HG02588 (cell line): ENCODE measurements at regions not wholly inside any gene's neighbourhood (a gene's known extent, or its start where the extent isn't known, plus 50 kb on each side); places are given as distances from the start of the nearest gene placed in this dataset.
"Not testable (repeated sequence)": the region's sequence is repeated elsewhere in the genome, so short reads cannot be mapped to it uniquely, and the experiment has no call there.

Experiments used
- ATAC-seq: cut with Tn5 transposase; IDR thresholded peaks from one replicate; pipeline ENCODE4 v1.9.1; 2021; ENCODE audit warnings: mild to moderate bottlenecking, moderate library complexity; ENCODE audit not compliant: unreplicated experiment

GRCh38 chr2:236764716-236765115 is 195.1 kb downstream of the ACKR3 start:
- no peak for ATAC-seq

DNA sequence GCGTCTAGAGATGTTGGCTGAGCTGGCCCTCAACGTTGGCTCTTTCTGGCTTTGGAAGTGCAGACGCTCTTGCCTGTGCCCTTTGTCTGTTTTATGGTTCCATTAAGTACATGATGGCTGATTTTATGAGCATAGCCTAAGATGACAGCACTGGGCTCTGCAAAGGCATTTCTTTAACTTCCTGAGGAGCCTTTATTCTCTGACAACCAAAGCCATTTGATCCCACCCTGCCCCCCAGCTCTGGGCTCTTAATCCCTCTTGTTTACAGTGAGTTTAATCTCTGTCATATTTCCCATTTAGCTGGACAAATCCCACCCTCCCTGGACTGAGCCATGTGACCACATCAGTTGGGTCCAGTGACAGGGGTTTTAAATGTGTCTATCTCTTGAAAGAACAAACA is 195.9 kb downstream of the ACKR3 start:
- no peak for ATAC-seq

DNA sequence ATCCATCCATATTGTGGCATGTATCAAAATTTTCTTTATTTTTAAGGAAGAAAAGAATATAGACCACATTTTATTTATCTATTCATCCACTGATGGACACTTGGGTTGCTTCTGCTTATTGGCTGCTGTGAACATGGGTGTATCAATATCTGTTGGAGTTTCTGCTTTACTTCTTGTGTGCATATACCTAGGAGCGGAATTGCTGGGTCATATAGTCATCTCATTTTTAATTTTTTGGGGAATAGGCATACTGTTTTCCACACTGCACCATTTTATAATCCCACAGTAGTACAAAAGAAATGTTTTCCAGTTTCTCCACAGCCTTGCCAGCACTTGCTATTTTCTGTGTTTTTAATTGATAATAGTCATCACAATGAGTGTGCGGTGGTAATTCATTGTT is 197.2 kb downstream of the ACKR3 start:
- ATAC-seq: no peak

DNA sequence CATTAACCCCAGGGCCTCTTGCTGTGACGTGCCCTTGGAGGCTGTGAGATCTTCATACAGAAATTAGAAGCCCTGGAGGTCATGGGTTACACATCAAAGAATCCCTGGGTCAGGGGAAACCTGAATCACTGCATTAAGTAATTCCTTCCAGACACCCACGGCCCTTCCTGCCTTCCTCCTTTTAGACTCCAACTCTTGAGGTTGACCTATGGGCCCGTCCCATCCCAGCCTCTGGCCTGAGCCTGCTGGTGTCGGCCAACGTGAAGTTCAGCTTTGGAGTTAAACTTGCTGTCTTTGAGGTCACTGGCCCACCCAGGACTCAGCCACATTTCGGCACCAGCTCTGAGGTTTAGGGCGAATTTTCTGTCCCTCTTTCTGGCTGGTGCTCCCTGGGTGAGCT is 198.3 kb downstream of the ACKR3 start:
- ATAC-seq: no peak

DNA sequence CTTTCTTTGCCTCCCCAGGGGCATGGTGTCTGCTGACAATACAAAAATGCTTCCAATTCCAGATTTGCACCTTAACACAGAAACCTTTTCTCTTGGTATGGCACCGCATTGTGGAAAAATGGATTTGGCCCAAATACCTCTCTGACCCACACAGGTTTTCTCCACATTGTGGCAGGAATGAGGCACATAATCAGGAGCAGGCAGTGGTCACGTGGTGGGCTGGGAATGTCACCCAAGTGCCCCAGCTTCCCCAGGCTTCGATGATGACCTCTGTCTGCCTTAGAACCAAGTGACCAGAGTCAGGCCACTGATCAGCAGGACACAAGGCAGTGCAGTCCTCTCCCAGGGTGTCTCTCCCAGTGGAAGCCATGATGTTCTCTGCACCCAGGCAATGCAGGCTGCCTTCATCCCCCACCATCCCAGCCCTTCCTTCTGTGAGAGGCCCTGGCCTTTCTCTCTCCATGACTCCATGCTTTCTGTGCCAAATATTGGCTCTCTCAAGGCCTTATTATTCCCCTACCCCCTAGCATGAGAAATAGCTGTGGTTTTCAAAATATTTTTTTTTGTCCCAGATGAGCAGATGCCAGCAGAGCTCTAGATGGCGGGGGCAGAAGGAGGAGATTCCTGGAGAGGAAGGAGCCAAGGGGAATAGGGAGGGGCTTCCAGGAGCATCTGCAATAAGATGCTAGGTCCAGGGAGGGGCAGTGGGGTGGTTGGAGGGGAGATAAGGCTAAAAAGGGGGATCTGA is 198.9 kb downstream of the ACKR3 start:
- ATAC-seq: no peak

DNA sequence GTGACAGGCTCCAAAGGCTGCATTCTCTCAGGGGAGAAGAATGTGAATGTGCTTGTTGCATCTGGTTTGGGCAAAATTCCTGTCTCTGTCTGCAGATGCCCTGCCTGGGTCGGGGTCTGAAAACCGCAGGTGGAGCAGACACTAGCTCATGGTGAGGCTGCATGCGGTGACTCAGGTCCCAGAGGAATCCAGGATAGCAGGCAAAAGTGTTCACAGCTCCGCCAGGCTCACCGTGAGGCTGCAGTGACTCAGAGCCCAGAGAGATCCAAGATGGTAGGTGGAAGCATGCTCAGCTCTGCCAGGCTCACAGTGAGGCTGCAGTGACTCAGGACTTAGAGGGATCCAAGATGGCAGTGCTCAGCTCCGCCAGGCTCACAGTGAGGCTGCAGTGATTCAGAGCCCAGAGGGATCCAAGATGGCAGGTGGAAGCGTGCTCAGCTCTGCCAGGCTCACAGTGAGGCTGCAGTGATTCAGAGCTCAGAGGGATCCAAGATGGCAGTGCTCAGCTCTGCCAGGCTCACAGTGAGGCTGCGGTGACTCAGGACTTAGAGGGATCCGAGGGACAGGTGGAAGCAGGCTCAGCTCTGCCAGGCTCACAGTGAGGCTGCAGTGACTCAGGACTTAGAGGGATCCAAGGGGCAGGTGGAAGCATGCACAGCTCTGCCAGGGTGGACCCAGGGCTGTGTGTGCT is 200.5 kb downstream of the ACKR3 start:
- ATAC-seq: no peak

- ATAC-seq: no peak
These were observed 202.7 kb downstream of the ACKR3 start for GRCh38 chr2:236772220-236772837.

DNA sequence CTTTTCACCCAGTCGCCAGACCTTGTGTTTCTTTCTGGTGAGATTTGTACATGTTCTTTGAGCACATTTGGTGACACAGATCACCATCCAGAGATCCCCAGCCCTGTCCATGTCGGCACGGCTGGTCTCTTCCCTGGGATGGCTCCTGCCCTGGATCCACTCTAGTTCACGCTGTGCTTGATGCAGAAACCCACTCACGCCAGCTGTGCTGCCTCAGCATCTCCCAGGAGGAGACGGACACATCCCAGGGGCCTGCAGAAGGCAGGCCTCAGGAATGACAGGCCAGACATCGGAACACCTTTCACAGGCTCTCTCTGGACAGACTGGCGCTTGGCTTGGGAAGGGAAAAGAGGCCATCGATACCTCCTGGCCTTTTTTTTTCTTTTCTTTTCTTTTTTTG is 203.6 kb downstream of the ACKR3 start:
- ATAC-seq: no peak

DNA sequence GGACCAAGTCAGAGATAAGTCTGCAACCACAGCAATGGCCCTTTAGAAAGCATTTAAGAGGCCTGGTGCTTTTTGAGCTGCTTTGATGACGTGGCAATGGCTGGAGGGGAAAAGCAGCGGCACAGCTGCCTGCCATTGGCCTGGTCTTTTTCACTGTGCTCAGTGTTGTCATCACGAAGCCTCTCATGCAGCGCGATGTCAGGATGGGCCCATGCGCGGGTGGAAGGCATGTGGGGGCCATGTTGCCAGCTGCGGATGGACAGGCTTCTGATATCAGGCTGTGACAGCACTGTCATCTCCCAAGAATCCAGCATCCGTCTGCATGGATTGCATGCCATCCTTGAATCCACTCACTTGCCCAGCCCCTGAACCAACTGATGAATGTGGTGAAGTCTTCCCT is 204.5 kb downstream of the ACKR3 start:
- ATAC-seq: no peak

DNA sequence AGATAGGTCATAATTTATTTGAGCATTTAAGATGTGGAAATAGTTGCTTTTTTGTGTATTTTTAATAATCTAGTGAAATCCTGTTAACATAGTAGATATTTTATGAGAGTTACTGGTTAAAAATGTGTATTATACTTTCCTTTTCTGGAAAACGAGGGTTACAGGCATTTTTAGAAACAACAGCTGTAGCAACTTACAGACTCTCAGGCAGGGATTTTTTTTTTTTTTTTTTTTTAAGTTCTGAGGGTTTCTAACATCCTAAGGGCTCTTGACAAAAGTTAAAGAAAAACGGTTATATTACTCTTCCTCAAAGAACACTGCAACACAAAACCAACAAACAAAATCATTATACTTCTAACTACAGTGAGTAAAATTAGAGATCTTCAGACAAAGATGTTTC is 205.9 kb downstream of the ACKR3 start:
- ATAC-seq: no peak

- ATAC-seq: no peak
These were observed 206.6 kb downstream of the ACKR3 start for GRCh38 chr2:236776206-236776605.

DNA sequence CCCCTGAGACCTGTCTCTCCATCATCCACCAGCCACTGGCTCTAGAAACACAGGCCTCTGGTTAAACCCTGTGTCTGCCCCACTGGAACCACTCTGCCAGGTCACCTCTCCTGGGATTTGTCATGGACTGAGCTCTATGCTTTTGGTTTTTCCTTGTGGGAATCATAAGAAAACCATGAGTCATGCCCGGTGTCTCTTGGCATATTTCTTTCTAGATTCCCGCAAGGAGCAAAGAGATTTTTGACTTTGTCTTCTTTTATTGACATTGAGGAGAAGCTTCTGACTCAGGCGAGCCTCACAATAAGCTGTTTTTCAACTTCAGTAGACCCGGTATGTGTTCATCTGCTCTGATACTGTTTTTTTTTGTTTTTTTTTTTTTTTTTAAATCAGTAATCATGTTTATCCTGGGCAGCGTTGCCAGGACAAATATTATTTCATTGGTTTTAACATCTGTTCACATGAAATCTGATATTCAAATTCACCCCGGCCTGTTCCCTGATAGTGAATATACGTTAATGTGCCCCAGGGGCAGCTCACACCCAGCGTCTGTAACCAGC is 207.1 kb downstream of the ACKR3 start:
- no peak for ATAC-seq

DNA sequence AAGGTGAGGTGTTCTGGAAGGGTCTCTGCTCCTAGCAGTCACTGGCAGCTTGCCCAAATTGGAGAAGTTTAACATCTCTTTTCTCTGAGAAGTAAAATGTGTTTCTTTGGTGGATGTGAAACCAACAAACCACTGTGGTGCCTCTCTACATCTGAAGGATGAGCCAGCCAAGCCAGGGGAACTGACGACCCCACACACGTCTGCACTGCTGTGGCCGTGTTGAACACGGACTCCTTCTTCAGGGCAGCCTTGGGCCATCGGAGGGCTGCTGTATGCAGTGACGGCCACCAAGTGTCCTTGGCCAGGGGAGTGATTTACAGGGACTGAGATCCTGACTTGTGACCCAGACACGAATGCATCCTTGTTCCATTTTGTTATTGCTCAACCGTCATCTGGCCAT is 207.8 kb downstream of the ACKR3 start:
- ATAC-seq: no peak

- no peak for ATAC-seq
These were observed 212.6 kb downstream of the ACKR3 start for GRCh38 chr2:236781933-236782816.

GRCh38 chr2:236782938-236783337 is 213.3 kb downstream of the ACKR3 start:
- no peak for ATAC-seq

GRCh38 chr2:236783417-236784020 is 213.9 kb downstream of the ACKR3 start:
- no peak for ATAC-seq

- ATAC-seq: no peak
These were observed 216.0 kb downstream of the ACKR3 start for GRCh38 chr2:236785611-236786057.

DNA sequence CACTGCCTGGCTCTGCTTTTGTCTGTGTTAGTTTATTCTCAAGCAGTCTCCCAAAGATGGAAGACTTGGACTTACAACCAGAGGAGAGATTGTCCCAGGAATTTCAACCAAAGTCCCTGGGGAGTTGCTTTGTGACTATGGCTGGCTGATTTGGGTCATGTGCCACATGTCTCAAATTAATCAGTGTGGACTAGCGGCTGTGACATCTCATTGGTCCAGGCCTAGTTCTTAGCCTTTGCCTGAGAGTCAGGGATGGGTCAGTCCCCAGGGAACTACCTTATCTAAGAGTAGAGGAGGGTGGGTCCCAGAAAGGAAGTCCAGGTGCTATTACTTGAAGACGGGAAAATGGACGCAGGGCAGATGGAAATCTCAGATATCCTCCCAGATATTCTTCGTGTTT is 217.1 kb downstream of the ACKR3 start:
- no peak for ATAC-seq

- not testable (repeated sequence) for ATAC-seq
These were observed 217.8 kb downstream of the ACKR3 start for GRCh38 chr2:236787376-236787775.

DNA sequence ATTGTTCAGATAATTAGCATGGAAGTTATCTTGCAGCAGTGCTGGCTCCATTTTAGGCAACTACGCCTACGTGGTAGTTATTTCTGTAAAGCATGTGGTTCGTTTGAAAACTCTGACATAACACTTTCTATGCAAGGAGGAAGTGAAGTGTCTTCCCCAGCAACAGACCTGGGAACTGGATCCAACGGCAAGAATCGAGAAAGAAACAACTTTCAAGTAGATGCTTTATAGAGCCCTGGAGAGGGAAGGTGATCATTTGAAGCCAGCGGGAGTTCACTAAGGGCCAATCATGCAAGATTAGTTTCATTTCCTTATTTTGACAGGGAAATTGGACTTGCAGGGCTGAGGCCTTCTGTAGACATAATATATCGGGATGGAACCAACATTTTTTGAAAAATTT is 218.3 kb downstream of the ACKR3 start:
- no peak for ATAC-seq
